GM21717 (cell line): ENCODE measurements at regions not wholly inside any gene's neighbourhood (a gene's known extent, or its start where the extent isn't known, plus 50 kb on each side); places are given as distances from the start of the nearest gene placed in this dataset.
"Not testable (repeated sequence)": the region's sequence is repeated elsewhere in the genome, so short reads cannot be mapped to it uniquely, and the experiment has no call there.

Experiments
- ATAC-seq: cut with Tn5 transposase; IDR thresholded peaks from one replicate; pipeline ENCODE4 v1.9.1; 2021; ENCODE audit warnings: mild to moderate bottlenecking, moderate library complexity; ENCODE audit not compliant: unreplicated experiment

- no peak for ATAC-seq
Measured at GRCh38 chr5:158049459-158049858, 190.5 kb upstream of the CLINT1 start.

- ATAC-seq = no peak
Measured at GRCh38 chr5:158045696-158046095, 186.8 kb upstream of the CLINT1 start.

- ATAC-seq = peak; percentile 84
Measured at GRCh38 chr5:158039911-158040347, 181.0 kb upstream of the CLINT1 start.

GRCh38 chr5:158039441-158039840, 180.5 kb upstream of the CLINT1 start:
- no peak for ATAC-seq

- ATAC-seq = not testable (repeated sequence)
Measured at GRCh38 chr5:158036983-158037595, 178.1 kb upstream of the CLINT1 start.

- not testable (repeated sequence) for ATAC-seq
Measured at GRCh38 chr5:158034586-158034985, 175.6 kb upstream of the CLINT1 start.

GRCh38 chr5:158033724-158034123, 174.8 kb upstream of the CLINT1 start:
- no peak for ATAC-seq

- ATAC-seq = no peak
Measured at GRCh38 chr5:158033076-158033475, 174.1 kb upstream of the CLINT1 start.

- ATAC-seq = no peak
Measured at GRCh38 chr5:158032246-158032645, 173.3 kb upstream of the CLINT1 start.

- ATAC-seq = no peak
Measured at GRCh38 chr5:158027806-158028775, 169.1 kb upstream of the CLINT1 start.

- ATAC-seq = no peak
Measured at GRCh38 chr5:158026304-158027031, 167.5 kb upstream of the CLINT1 start.

GRCh38 chr5:158023266-158023665, 164.3 kb upstream of the CLINT1 start:
- ATAC-seq = no peak

GRCh38 chr5:158022837-158023236, 163.9 kb upstream of the CLINT1 start:
- ATAC-seq = no peak

- ATAC-seq = no peak
Measured at GRCh38 chr5:158022393-158022792, 163.4 kb upstream of the CLINT1 start.

GRCh38 chr5:158020555-158021418, 161.8 kb upstream of the CLINT1 start:
- ATAC-seq = no peak

- no peak for ATAC-seq
Measured at GRCh38 chr5:158017469-158017868, 158.5 kb upstream of the CLINT1 start.

GRCh38 chr5:158014372-158014771, 155.4 kb upstream of the CLINT1 start:
- no peak for ATAC-seq

- ATAC-seq = no peak
Measured at GRCh38 chr5:158013939-158014338, 155.0 kb upstream of the CLINT1 start.

GRCh38 chr5:158013303-158013702, 154.4 kb upstream of the CLINT1 start:
- no peak for ATAC-seq

GRCh38 chr5:158011422-158011821, 152.5 kb upstream of the CLINT1 start:
- no peak for ATAC-seq
